ENCODE measurements at regions not wholly inside any gene's neighbourhood (a gene's known extent, or its start where the extent isn't known, plus 50 kb on each side); places are given as distances from the start of the nearest gene placed in this dataset.

GRCh38 chr9:110133608-110134210, 74.2 kb downstream of the C9orf152 start:
- Mint-ChIP-seq H3K36me3 (ENCODE audit: low read depth) (peaks cover 25% of the 10 kb centered on the region), H3K4me1 (ENCODE audit: low read depth) (peaks cover 85% of the 10 kb centered on the region), H3K27me3 (ENCODE audit: insufficient read depth) (no peaks in the 10 kb centered on the region; the same call in none of the 2 replicates), H3K9me3 (no peaks in the 10 kb centered on the region), H3K4me3 (peak overlapping the region; percentile 15; the same call in 1 of the 2 replicates), H3K27ac (peak overlapping the region; percentile 56)
- DNase-seq: peak; percentile 43
- TF ChIP-seq CTCF (IDR thresholded peaks at IDR 0.05): no peak

- no peak for DNase-seq
- Mint-ChIP-seq H3K4me1 (ENCODE audit: low read depth) (peaks cover 85% of the 10 kb centered on the region), H3K36me3 (ENCODE audit: low read depth) (peaks cover 42% of the 10 kb centered on the region), H3K27me3 (ENCODE audit: insufficient read depth) (no peaks in the 10 kb centered on the region; the same call in 1 of the 2 replicates), H3K27ac (peak overlapping the region; percentile 52), H3K9me3 (no peaks in the 10 kb centered on the region), H3K4me3 (no peak overlapping the region; the same call in 1 of the 2 replicates)
- no peak for TF ChIP-seq CTCF (IDR thresholded peaks at IDR 0.05)
Measured at GRCh38 chr9:110135846-110136245, 72.1 kb downstream of the C9orf152 start.

GRCh38 chr9:110136802-110137201, 71.2 kb downstream of the C9orf152 start:
- H3K4me3 Mint-ChIP-seq: peak overlapping the region; percentile 10; the same call in 1 of the 2 replicates
- H3K27ac Mint-ChIP-seq: peak overlapping the region; percentile 52; the same call in 1 of the 2 replicates
- no peak for TF ChIP-seq CTCF (IDR thresholded peaks at IDR 0.05)
- H3K36me3 Mint-ChIP-seq (ENCODE audit: low read depth): peaks cover 45% of the 10 kb centered on the region
- H3K9me3 Mint-ChIP-seq: no peaks in the 10 kb centered on the region
- H3K4me1 Mint-ChIP-seq (ENCODE audit: low read depth): peaks cover 85% of the 10 kb centered on the region
- DNase-seq: no peak
- H3K27me3 Mint-ChIP-seq (ENCODE audit: insufficient read depth): no peaks in the 10 kb centered on the region; the same call in none of the 2 replicates

- Mint-ChIP-seq H3K9me3 (no peaks in the 10 kb centered on the region), H3K27ac (peak overlapping the region; percentile 90), H3K4me1 (ENCODE audit: low read depth) (peaks cover 87% of the 10 kb centered on the region), H3K27me3 (ENCODE audit: insufficient read depth) (peaks cover 4% of the 10 kb centered on the region), H3K36me3 (ENCODE audit: low read depth) (peaks cover 52% of the 10 kb centered on the region), H3K4me3 (peak overlapping the region; percentile 54)
- no peak for DNase-seq
- TF ChIP-seq CTCF (IDR thresholded peaks at IDR 0.05): 0 out of 2 replicates have a peak, but pooled peaks have one; percentile 11
Measured at GRCh38 chr9:110140276-110140675, 67.7 kb downstream of the C9orf152 start.

GRCh38 chr9:110141227-110141793, 66.6 kb downstream of the C9orf152 start:
- H3K4me3 Mint-ChIP-seq: peak overlapping the region; percentile 70
- peak overlapping the region; percentile 90 for H3K27ac Mint-ChIP-seq
- no peaks in the 10 kb centered on the region for H3K9me3 Mint-ChIP-seq
- peak; percentile 97 for DNase-seq
- peaks cover 48% of the 10 kb centered on the region for H3K36me3 Mint-ChIP-seq (ENCODE audit: low read depth)
- peaks cover 86% of the 10 kb centered on the region for H3K4me1 Mint-ChIP-seq (ENCODE audit: low read depth)
- TF ChIP-seq CTCF (IDR thresholded peaks at IDR 0.05): no peak
- H3K27me3 Mint-ChIP-seq (ENCODE audit: insufficient read depth): peaks cover 4% of the 10 kb centered on the region

All from HFFc6 (cell line).